Neural cell (in vitro differentiated cells): ENCODE measurements at regions not wholly inside any gene's neighbourhood (a gene's known extent, or its start where the extent isn't known, plus 50 kb on each side); places are given as distances from the start of the nearest gene placed in this dataset.

ENCODE experiments used
- H2AFZ ChIP-seq: fragments of 200-600, 300-800 bp; sonication (generic), shearing (Covaris generic); 2 replicates; pipeline ENCODE4 v1.6.0; 2014; ENCODE audit warnings: low read depth, mild to moderate bottlenecking, antibody characterized with exemption, low read length, moderate library complexity
- H3F3A ChIP-seq: fragments of 200-600 bp; shearing (Covaris generic); 2 replicates; pipeline ENCODE4 v1.6.1; 2016; ENCODE audit warnings: mild to moderate bottlenecking, moderate library complexity, mixed read lengths, antibody characterized with exemption, low read length; ENCODE audit not compliant: insufficient read depth, poor library complexity, severe bottlenecking
- H3K27ac ChIP-seq: fragments of 200-600, 300-800 bp; sonication (generic), shearing (Covaris generic); 2 replicates; pipeline ENCODE4 v1.5.1; 2014; ENCODE audit warnings: mild to moderate bottlenecking, low read length, moderate library complexity
- H3K27me3 ChIP-seq: fragments of 300-800, 200-600 bp; sonication (generic), shearing (Covaris generic); 2 replicates; pipeline ENCODE4 v1.6.0; 2014; ENCODE audit warnings: mild to moderate bottlenecking, low read depth, low read length, moderate library complexity; ENCODE audit not compliant: insufficient read depth
- H3K36me3 ChIP-seq: fragments of 300-800, 200-600 bp; sonication (generic), shearing (Covaris generic); 2 replicates; pipeline ENCODE4 v1.5.1; 2014; ENCODE audit warnings: mild to moderate bottlenecking, antibody characterized with exemption, low read length, moderate library complexity; ENCODE audit not compliant: insufficient read depth
- H3K4me2 ChIP-seq: fragments of 300-800, 200-600 bp; sonication (generic), shearing (Covaris generic); 2 replicates; pipeline ENCODE4 v1.6.0; 2014; ENCODE audit warnings: mild to moderate bottlenecking, low read length
- H3K4me3 ChIP-seq: fragments of 300-800, 200-600 bp; sonication (generic), shearing (Covaris generic); 2 replicates; pipeline ENCODE4 v1.5.1; 2014; ENCODE audit warnings: mild to moderate bottlenecking, low read length, moderate library complexity
- H3K79me2 ChIP-seq: fragments of 200-600 bp; shearing (Covaris generic); replicated peaks from 2 replicates; pipeline ENCODE4 v1.6.0; 2014; ENCODE audit warnings: mild to moderate bottlenecking, low read length, moderate library complexity; ENCODE audit not compliant: insufficient read depth
- H3K9ac ChIP-seq: fragments of 300-800, 200-600 bp; sonication (generic), shearing (Covaris generic); 2 replicates; pipeline ENCODE4 v1.6.1; 2016; ENCODE audit warnings: mild to moderate bottlenecking, low read length, mixed read lengths
- H3K9me2 ChIP-seq: fragments of 200-600 bp; shearing (Covaris generic); 2 replicates; pipeline ENCODE4 v1.6.1; 2016; ENCODE audit warnings: mild to moderate bottlenecking, low read length, mixed read lengths; ENCODE audit not compliant: insufficient read depth
- H3K9me3 ChIP-seq: fragments of 200-600, 300-800 bp; sonication (generic), shearing (Covaris generic); 2 replicates; pipeline ENCODE4 v1.6.1; 2016; ENCODE audit warnings: mild to moderate bottlenecking, mixed run types, low read length, moderate library complexity, mixed read lengths
- H4K20me1 ChIP-seq: fragments of 200-600 bp; shearing (Covaris generic); 2 replicates; pipeline ENCODE4 v1.6.1; 2016; ENCODE audit warnings: mild to moderate bottlenecking, mixed run types; ENCODE audit not compliant: insufficient read depth
- CTCF ChIP-seq: fragments of 450-650 bp; IDR thresholded peaks from 2 replicates; pipeline ENCODE4 v1.5.1; 2014; ENCODE audit warnings: antibody characterized with exemption, mild to moderate bottlenecking, moderate library complexity; ENCODE audit not compliant: poor library complexity, severe bottlenecking
- EP300 ChIP-seq: fragments of 450-650 bp; conservative IDR thresholded peaks from 2 replicates; pipeline ENCODE4 v1.6.1; 2014; ENCODE audit warnings: antibody characterized with exemption, mild to moderate bottlenecking, moderate library complexity; ENCODE audit not compliant: poor library complexity, severe bottlenecking
- EZH2 ChIP-seq: fragments of 200-600, 300-800 bp; shearing (Covaris generic), sonication (generic); IDR thresholded peaks from 2 replicates; pipeline ENCODE4 v1.6.1; 2014; ENCODE audit warnings: antibody characterized with exemption, low read length, borderline replicate concordance, mild to moderate bottlenecking; ENCODE audit not compliant: insufficient read depth, poor library complexity, severe bottlenecking
- MXI1 ChIP-seq: fragments of 450-650 bp; conservative IDR thresholded peaks from 2 replicates; pipeline ENCODE4 v1.6.1; 2014; ENCODE audit warnings: antibody characterized with exemption, mild to moderate bottlenecking; ENCODE audit not compliant: poor library complexity, severe bottlenecking
- POLR2AphosphoS5 ChIP-seq: IDR thresholded peaks from 2 replicates; pipeline ENCODE4 v1.6.1; 2012
- RAD21 ChIP-seq: fragments of 450-650 bp; conservative IDR thresholded peaks from 2 replicates; pipeline ENCODE4 v1.6.1; 2014; ENCODE audit warnings: antibody characterized with exemption, mild to moderate bottlenecking, moderate library complexity
- REST ChIP-seq: IDR thresholded peaks from 2 replicates; pipeline ENCODE4 v1.6.1; 2012; ENCODE audit warnings: borderline replicate concordance
- SMC3 ChIP-seq: fragments of 450-650 bp; conservative IDR thresholded peaks from 2 replicates; pipeline ENCODE4 v1.6.1; 2014; ENCODE audit warnings: antibody characterized with exemption, mild to moderate bottlenecking, moderate library complexity; ENCODE audit not compliant: poor library complexity
- TAF1 ChIP-seq: IDR thresholded peaks from 2 replicates; pipeline ENCODE4 v1.6.1; 2012; ENCODE audit warnings: low read depth

GRCh38 chr12:107356937-107357295 lies 263.6 kb upstream of the CRY1 start:
- Histone ChIP-seq H3K27ac (no peak overlapping the region), H3K4me2 (no peak overlapping the region), H3K9ac (no peak overlapping the region), H2AFZ (no peak overlapping the region), H3K27me3 (no peaks in the 10 kb centered on the region), H4K20me1 (no peaks in the 10 kb centered on the region), H3F3A (no peaks in the 10 kb centered on the region), H3K36me3 (no peaks in the 10 kb centered on the region), H3K9me3 (no peaks in the 10 kb centered on the region), H3K9me2 (no peaks in the 10 kb centered on the region), H3K79me2 (no peaks in the 10 kb centered on the region), H3K4me3 (no peak overlapping the region)
- no peak for TF ChIP-seq EP300
- no peak for TF ChIP-seq MXI1
- no peak for TF ChIP-seq SMC3
- no peak for TF ChIP-seq POLR2AphosphoS5
- TF ChIP-seq RAD21: no peak
- no peak for TF ChIP-seq EZH2
- no peak for TF ChIP-seq TAF1
- TF ChIP-seq CTCF: no peak
- TF ChIP-seq REST: no peak

- Histone ChIP-seq H3K36me3 (no peaks in the 10 kb centered on the region), H3K9ac (no peak overlapping the region), H3K9me3 (no peaks in the 10 kb centered on the region), H3K9me2 (no peaks in the 10 kb centered on the region), H3K27ac (no peak overlapping the region), H3F3A (no peaks in the 10 kb centered on the region), H4K20me1 (no peaks in the 10 kb centered on the region), H3K27me3 (no peaks in the 10 kb centered on the region), H3K4me3 (no peak overlapping the region), H3K4me2 (no peak overlapping the region), H3K79me2 (no peaks in the 10 kb centered on the region), H2AFZ (no peak overlapping the region)
- no peak for TF ChIP-seq RAD21
- TF ChIP-seq CTCF: no peak
- no peak for TF ChIP-seq SMC3
- TF ChIP-seq EP300: no peak
- TF ChIP-seq EZH2: no peak
- TF ChIP-seq MXI1: no peak
- no peak for TF ChIP-seq REST
- TF ChIP-seq POLR2AphosphoS5: no peak
- TF ChIP-seq TAF1: no peak
Measured at GRCh38 chr12:107359382-107359781, 266.0 kb upstream of the CRY1 start.
